GM19324 (cell line): ENCODE measurements at regions not wholly inside any gene's neighbourhood (a gene's known extent, or its start where the extent isn't known, plus 50 kb on each side); places are given as distances from the start of the nearest gene placed in this dataset.

Experiments
- ATAC-seq: cut with Tn5 transposase; IDR thresholded peaks from one replicate; pipeline ENCODE4 v1.9.1; 2021; ENCODE audit warnings: mild to moderate bottlenecking, moderate library complexity; ENCODE audit not compliant: unreplicated experiment, low FRiP score

DNA sequence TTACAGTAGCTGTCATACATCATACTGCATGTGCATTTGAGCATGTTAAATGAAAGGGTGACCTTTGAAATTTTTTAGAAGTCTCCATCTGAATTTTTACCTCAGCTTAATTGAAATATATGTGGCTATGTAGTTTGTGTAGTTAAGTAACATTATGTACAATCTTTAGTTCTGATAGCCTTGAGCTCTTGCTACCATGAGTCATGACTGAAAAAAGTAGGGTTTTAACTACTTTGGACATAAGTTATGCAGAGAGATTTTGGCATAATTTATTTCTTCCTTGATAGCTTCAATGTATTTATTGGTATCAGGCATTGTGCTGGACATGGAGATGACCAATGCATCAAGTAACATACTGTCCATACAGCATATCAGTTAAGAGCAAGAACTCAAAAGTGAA is 376.5 kb upstream of the ZNF717 start:
- ATAC-seq: no peak

DNA sequence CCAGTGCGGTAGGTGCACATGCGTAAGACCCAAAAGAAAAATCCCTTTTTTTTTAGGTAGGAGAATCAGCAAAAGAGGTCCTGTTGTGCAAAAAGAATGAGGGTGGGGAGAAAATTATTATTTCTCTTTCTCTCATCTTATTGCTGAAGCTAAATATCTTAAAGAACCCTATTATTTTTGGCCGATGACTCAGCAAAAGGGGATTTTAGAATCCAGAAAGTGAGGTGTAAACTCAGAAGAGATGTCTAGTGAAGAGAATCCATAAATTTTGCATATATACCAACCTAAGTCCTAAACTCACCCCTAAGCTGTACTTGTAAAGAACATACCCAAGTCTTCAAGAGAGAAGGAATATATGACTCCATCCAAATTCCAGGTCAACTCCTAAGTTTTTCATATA is 386.3 kb upstream of the ZNF717 start:
- ATAC-seq: no peak

DNA sequence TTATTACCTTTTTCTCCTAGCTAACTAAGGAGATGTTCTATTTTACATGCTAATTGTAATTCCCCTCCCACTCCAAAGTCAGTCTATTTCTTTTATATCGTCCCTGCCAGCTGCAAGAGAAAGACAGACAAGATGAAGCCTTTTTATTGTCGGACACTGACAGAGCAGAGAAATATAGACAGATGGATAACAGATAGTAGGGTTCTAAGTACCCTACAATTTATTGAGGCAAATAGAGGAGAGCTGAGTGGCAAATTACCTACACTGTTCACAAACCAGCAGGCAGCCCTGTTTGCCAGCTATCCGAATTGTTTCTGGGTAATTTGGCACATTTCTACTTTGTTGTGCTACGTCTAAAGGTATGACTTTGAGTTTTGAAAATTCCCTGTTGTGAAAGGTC is 392.3 kb upstream of the ZNF717 start:
- no peak for ATAC-seq

DNA sequence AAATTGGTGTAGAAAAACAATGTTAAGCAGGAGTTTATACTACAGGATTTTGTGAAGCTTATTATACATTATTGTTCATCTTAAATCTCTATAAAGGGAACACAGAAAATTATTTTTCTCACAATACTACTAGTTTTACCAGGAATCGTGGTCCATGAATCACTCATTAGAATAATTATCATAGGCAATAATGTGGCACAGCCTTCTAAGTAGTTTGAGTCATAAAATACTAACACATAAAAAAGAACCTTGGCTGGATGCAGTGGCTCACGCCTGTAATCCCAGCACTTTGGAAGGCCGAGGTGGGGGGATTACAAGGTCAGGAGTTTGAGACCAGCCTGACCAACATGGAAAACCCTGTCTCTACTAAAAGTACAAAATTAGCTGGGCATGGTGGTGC is 393.1 kb upstream of the ZNF717 start:
- no peak for ATAC-seq

DNA sequence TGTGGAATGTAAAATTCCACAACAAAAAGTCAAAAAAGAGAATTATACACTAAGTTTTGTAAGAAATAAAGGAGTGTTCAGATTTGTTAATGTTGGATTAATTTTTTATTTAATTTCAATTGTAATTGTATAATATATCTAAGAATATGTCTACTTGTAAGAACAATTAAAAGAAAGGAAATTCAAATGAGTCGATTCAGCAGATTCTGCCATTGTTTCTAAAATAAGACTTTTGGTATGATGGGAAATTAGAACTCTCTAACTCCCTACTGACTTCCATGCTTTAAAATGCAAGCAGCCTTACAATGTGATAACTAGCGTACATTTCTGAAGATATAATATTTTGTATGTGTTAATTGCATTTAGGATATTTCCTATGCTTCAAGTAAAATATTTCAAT is 395.9 kb upstream of the ZNF717 start:
- ATAC-seq: no peak

DNA sequence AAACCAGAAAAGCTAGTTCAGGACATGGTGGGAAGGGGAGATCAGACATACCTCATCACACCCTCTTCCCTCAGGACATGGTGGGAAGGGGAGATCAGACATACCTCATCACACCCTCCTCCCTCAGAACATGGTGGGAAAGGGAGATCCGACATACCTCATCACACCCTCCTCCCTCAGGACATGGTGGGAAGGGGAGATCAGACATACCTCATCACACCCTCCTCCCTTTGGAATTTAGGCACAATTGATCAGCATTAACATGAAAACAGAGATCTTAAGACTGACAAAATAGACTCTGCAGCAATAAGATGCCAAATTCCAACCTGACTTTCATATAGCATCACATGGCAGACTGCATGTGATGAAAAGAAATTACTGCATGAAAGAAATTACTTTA is 412.7 kb upstream of the ZNF717 start:
- no peak for ATAC-seq

DNA sequence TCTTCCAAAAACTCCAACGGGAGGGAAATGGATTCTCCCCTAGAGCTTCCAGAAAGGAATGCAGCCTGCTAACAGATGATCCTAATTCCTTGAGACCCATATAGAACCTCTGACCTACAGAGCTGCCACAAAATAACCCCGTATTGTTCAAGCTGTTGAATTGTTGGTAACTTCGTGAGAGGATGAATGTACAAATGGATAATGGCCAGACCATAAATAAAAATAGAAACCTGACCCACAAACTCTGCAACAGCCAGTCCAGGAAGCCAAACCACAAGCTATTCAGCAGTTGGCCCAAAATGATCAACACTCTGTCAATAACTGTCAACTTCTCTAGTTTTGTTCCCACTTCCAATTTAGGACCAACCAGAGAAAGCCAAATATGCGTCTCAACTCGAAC is 414.0 kb upstream of the ZNF717 start:
- no peak for ATAC-seq

DNA sequence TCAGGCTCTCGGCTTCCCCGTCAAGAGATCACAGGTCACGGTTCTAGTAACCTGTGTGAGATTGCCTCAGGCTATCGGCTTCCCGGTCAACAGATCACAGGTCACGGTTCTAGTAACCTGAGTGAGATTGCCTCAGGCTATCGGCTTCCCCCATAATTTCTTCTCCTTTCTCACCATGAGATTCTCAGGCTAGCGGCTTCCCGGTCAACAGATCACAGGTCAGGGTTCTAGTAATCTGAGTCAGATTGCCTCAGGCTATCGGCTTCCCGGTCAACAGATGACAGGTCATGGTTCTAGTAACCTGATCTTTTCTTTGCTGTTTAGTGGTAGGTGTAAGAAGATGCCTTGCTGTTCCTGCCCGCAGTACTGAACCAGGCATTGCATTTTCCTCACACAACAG is 418.2 kb upstream of the ZNF717 start:
- ATAC-seq: no peak

DNA sequence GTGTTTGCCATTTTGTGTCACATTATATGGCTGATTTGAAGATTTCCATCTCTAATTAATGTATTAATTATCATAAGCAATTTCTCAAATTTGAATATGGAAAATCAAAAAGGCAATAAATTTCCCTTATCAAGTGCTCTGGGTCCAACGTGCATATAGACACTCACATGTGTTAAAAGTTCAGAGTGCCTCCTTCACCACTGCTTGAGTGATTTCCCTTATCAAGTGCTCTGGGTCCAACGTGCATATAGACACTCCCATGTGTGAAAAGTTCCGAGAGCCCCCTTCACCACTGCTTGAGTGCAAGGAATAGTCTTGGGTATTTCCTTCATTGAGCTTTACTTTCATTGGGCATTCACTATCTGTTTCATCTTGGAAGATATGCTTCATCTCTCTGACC is 421.0 kb upstream of the ZNF717 start:
- ATAC-seq: no peak

DNA sequence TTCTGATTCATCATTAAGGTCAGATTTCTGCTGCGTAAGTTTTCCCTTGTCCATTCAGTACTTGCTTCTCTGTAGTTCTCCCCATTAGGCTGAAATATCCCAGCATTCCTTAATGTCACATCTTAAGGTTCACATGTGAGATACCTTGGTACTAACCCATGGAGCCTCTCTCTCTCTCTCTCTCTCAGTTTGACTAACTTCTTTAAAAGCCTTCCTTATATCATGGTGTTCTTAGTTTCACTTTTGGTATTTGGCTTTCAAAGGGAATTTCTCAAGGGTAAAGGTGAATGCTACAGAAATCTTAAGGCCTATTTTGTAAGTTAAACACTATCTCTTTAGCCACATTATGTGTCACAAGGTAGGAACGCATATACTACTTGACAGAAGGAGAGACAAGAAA is 427.3 kb upstream of the ZNF717 start:
- ATAC-seq: no peak

DNA sequence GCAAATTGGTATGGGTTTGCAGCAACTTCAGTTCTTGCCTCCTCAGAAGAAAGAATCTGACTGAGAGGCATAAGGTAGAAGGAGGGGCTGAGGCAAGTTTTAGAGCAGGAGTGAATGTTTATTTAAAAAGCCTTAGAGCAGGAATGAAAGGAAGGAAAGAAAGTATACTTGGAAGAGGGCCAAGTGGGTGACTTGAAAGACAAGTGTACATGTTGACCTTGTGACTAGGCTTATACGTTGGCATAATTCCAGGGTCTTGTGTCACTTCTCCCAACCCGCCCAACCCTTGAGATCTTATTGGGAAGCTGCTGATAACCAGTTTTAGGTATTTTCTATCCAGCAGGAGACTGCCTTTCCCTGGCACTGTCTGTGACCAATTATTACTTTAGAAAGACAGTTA is 436.9 kb upstream of the ZNF717 start:
- no peak for ATAC-seq

DNA sequence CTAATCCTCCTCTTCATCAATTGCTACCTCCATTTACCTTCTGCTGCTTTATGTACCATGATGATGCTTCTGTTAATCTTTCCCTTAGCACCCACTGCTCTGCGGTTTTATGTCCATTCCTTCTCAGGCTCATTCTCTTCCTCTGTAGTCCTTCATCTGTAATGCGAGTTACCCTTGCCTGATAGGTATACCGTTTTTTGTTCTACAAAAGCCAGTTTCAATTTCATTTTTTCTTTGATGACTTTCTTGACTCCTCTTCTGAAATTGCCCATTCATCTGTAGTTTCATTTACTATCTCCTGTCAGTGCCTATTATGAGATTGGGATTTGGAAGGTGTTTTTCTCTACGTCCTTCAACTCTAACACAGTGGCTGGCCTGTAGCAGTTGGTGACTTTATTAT is 445.9 kb upstream of the ZNF717 start:
- no peak for ATAC-seq

DNA sequence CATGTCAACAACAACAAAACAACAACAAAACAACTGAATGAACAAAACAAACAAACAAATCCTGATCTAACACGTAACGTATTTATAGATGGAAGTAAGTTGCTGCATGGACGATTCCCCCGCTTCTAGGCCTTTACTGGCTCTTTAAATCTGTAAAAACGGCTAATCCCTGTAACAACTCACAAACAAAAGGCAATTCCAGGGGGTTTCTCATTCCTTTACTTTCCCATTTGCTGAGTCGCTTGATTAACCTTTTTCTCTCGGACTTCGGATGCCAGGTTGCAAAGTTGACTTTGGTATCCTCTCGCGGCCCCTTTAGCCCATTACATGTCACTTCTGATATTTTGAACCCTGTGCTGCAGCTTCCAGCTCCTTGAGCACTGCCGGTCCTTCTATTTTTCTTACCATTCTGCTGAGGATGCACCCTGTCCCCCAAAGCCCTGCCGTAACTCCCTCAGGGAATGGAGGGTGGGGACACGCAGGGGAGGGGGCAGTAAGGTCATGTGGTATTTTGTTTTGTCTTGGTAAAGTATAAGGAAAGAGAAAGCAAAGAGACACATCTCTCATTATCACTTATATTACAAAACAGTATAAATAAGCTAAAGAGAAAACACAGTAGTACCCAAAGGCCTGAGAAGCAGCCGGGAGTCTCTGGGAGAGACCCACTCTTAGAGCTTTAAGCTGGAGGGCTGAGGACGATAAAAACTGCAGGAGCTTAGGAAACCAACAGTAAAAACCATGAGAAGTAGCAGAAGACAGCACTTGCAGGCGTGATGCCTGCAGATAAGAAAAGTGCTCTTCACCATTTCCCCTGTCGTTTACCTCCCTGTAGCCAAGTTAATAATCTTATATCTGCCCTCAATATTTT is 457.8 kb upstream of the ZNF717 start:
- ATAC-seq: no peak

DNA sequence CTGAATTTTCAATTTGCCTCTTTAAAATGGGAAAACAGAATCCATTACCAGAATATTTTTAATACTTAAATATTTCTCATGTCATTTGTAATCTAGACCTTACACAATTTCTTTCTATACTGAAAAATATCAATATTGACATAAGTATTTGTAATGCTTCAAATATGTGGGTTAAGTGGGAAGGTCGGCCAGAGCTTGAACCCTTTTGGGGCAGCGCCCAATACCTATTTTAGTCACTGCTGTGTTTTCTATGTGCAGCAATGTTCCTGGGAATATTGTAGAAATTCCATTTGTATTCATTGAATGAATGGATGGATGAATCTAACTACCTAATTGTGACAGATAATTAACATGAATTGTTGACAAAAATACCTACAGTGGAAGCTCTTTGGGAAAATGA is 459.7 kb upstream of the ZNF717 start:
- no peak for ATAC-seq

DNA sequence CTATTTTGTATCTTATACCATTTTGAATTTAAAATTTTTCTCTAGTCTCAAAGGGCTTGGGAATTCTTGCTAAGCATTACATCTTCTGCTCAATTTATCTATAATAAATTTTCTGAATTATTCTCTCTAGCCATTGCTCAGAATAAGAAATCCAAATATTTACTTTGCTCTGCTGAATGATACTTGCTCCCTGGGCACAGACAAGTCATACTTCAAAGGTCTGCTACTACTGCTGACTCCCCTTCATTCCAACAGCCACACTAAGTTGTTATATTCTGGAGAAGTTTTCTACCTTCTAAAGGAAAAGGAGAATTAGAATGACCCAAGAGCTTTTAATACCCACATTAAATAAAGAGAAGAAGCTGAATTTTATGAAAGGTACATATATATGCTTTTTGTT is 460.3 kb upstream of the ZNF717 start:
- no peak for ATAC-seq

DNA sequence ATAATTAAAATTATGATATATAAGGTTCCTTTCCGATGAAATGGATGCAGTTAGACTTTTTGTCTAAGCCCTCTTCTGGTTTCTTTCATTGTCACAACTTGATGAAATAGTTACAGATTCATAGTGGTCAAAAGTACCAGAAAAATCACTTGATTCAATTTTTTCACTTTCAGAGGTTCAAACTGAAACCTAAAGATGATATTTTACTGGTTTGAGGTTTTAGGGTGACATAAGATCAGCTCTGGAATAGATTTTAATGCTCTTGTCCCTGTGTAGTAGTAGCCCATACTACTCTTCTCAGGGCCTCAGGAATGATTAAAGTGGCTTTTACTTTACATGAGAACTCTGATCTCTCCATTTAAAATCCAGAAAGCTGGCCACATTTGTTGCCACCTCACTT is 479.1 kb upstream of the ZNF717 start:
- ATAC-seq: no peak

DNA sequence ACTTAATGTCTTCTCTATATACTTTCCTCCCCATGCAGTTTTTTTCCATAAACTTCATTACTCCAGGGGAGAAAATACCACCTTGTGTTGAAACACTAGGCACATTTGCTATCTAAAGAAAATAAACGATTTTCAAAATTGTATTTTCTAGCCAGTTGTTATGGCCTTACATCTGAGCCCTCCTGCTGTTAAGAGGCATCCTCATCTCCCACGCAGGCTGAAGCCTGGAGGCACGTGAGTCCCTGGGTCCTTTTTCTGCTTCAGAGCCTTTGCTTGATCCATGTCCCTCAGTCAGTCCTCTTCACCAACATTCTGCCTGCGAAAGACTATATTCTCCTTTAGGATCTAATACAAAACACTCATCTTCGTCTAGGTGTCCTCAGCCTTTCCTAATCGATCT is 479.6 kb upstream of the ZNF717 start:
- no peak for ATAC-seq

DNA sequence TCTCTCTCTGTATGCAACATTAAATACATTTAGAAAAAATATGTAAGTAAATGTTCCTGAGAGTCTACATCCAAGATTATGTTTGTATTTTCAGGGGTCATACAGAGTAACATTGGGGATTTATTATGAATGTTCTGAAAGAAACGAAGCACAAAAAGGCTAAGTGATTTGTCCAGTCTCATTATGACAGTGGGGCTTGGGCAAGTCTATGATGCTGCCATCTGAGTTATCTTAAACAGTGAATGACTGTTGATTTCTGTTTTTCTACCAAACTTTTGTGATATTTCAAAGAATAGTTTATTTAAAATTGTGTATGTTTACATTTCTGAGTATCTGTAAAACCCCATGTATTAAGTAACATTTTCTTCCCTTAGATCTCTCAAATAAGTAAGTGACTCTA is 481.2 kb upstream of the ZNF717 start:
- ATAC-seq: no peak

DNA sequence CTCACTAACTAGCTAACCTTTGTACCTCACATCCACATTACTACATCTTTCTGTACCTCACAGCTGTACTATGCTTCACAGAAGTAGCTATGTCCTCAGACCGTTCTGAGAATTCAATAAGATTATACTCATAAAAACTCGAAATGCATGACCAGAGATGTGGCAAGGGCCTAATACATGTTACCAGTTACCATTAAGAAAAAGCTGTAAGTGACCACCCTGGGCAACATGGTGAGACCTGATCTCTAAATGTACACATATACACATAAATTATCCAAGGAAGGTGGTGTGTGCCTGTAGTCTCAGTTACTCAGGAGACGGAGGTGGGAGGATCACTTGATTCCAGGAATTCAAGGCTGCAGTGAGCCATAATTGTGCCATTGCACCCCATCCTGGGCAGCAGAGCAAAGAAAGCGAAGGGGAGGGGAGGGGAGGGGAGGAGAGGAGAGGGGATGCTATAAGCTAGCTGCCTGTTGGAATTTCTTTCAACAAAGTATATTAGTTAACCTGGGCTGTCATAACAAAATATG is 482.6 kb upstream of the ZNF717 start:
- ATAC-seq: no peak

DNA sequence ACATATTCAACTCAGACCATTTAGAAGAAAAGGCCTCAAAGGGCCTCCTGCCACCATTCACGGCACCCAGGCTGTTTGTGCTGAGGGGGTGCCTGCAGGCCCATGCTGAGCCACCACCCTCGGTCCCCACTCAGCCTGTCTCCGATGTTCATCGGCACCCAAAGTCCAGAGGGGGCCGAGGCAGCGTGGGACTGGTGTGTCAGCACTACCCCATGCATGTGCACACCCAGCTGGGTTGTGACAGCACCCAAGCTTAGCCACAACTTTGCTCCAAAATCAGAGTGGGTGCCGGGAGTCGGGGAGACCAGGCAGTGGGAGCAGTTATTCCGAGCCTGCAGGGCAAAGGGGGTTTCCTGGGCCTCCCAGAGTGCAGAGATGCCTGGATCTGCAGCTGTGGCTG is 508.5 kb upstream of the ZNF717 start:
- ATAC-seq: no peak

DNA sequence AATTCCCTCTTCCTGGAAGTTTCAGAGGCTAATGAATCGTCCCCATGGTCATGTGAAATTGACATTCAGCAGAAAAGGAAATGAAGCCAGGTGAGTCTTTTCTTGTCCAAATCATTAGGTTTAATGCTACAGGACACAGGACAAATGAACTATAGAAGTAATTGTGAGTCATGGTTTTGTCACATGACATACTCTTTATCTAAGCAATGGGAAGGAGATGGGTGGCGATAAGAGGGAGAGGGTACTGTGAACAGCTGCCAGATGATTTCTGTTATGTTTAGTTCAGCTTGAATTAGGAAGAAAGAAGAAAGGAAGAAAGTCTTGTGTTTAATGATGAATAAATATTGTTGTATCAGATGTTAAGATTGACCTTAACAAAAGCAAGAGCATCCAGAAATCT is 515.4 kb upstream of the ZNF717 start:
- no peak for ATAC-seq

DNA sequence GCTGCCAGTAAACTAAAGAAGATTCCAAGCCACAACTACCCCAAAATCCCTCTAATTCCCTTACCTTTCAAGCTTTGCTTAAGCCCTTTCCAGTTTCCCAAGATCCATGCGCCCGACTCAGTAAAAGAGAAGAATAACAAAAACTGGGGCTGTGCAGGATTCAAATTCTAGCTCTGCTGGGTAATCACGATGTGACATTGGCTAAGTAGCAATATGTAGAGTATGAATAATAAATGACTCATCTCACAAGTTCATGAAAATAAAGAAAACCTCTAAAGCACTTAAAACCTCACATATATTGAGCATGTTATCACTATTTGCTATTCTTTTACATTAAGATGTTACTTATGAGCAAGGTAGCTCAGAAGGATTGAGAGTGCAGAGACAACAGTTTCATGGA is 522.2 kb upstream of the ZNF717 start:
- ATAC-seq: no peak

DNA sequence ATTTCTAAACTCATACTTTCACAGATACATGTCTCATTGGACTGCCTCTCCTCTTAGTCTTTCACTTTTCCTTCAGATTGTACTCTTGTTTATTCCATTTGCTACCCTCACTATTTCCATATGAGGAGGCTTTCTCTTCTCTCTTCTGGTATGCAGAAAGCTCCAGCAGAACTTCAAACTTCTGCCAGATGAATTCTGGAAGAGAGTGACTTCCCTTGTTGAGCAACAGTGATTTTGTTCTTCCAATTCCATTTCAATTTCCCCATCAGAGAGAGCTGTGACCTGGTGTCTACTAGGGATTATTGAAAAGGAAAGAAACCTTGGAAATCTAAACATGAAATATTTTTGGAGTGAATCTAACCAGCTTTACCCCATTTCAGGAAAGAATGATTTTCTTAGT is 523.2 kb upstream of the ZNF717 start:
- no peak for ATAC-seq
